T-helper 2 cell (primary cell): ENCODE measurements at regions not wholly inside any gene's neighbourhood (a gene's known extent, or its start where the extent isn't known, plus 50 kb on each side); places are given as distances from the start of the nearest gene placed in this dataset.

Experiments
- DNase-seq, 5 experiments: peaks; one replicate each; pipeline versions ENCODE4 v3.0.0 to v3.0.0-alpha.2; 2012 to 2022

DNA sequence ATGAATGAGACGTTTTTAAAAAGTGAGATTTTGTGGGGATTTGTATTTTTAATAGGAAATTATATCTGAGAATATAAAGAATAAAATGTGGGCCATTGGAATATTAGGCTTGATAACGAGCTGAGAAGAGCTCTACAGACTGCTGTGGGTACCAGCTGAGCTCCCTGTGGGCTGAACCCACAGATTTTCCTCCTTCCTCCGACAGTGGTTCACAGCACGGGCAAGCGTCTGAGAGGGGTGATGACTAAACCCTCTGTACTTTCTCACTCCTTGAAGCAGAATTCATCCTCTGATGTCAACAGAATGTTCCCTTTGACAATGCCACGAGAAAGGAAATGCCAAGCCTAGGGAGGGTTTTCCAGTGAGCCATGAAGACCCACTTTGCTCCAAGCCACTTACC lies 102.7 kb upstream of the AJAP1 start:
- no peak for DNase-seq

GRCh38 chr1:4553761-4554160 lies 100.6 kb upstream of the AJAP1 start:
- no peak for DNase-seq

GRCh38 chr1:4554271-4554865 lies 100.0 kb upstream of the AJAP1 start:
- DNase-seq: no peak

GRCh38 chr1:4557949-4558348 lies 96.5 kb upstream of the AJAP1 start:
- DNase-seq: no peak

DNA sequence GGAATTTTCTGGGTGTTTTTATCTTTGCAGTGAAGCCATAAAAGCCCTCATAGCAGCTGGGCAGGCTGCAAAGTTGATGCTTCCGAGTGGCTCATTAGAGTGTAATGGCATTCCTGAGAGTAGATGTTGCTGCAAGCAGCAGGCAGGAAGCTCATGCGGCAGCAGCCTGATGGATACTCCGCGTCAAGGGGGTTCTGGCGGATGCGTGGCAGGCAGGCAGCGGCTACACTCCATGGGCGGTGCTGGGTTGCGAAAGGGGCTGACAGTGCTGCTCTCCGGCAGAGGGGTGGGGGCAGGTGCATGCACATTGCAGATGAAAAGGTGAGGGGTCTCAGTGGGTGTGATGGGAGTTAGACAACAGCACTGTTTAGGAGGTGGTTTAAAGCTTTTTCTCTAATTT lies 93.2 kb upstream of the AJAP1 start:
- no peak for DNase-seq

DNA sequence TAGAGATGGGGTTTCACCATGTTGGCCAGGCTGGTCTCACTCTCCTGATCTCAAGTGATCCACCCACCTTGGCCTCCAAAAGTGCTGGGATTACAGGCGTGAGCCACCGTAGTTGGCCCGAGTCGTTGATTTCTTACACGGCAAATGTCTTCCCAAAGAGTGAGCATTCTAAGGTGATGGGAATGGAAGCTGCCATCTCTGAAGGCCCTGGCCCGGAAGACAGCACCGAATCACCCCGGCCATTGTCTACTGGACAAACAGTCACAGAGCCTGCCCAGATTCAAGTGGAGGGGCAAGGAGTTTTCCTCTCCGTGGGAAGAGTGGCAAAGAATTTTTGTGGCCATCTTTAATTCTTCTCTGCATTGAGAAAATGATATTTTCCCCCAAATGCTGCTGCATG lies 92.1 kb upstream of the AJAP1 start:
- no peak for DNase-seq

DNA sequence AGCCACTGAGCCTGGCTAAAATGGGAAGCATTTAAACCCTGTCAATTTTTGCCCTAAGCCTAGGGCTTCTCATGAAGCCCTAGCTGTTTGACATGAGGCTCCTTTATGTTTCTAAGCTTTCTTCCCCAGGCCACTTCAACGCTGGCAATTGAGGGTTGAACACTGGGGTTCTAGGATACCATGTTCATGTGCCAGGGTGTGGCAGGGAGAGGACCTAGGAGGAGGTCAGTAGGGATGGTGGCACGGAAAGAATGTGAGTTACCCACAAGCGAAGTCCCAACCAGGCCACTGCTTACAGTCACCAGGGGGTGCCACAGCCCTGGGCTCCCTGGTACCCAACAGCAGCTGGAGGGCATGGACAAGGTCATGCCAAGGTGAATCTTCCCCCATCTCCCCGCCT lies 90.8 kb upstream of the AJAP1 start:
- DNase-seq: no peak

DNA sequence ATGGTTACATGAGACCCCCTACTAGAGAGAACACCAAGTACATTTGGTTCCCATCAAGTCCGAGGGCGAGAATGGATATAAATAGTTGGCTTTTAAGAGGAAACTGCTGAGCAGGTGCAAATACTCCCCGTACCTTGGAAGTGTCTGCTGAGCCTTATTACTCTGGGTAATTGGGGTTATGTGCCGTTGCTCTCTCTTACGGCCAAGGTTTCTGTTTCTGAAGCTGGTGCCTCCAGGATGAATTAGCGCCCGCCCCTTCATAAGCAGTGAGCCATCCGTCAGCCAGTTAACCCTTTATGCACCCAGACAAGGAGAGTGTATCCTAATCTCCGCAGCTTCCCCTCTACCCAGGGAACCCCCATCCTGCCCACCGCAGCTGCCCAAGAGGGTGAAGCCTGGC lies 90.4 kb upstream of the AJAP1 start:
- no peak for DNase-seq

DNA sequence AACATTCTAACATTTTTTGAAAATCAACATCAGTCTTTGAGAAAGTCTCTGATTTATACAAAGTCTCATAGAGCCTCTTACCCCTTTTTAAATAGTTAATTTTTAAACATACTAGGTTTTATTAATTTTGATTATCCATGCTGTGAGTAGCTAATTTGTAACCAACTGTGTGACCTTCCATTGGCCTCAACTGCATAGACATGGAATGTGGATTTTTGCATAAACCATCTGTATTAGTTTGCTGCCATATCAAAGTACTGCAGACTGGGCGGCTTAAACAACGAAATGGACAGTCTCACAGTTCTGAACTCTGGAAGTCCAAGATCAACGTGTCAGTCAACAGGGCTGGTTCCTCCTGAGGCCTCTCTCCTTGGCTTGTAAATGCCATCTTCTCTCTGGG lies 89.2 kb upstream of the AJAP1 start:
- DNase-seq: no peak

DNA sequence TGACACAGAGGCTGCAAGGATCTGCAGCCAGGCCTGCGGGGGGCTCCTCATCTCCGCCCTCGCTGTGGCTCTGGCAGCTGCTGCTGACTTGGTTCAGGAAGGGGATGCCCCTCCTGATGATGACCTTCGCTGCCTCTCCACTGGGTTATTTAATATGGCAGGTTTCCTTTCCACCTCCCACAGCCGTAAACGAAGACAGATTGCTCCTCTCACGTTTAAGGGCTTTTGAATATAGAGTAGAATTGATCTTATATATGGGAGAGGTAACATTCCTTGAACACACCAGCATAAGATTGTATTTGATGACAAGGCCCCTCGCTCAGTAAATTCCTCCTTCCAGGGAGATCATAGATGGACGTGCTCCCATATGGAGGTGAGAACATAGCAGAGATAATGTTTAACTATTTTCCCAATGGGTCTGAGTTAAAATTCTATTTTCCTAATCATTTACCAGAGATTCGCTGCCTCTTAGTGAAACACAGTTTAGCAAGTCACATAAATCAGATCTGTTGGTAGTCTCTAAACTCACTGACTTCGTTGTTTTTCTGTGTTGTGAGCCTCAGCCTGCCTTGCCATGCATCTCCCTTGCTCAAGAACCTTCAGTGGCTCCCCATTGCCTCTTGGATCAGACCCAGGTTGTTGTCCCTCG lies 88.5 kb upstream of the AJAP1 start:
- no peak for DNase-seq

GRCh38 chr1:4571263-4571662 lies 83.1 kb upstream of the AJAP1 start:
- DNase-seq: no peak

DNA sequence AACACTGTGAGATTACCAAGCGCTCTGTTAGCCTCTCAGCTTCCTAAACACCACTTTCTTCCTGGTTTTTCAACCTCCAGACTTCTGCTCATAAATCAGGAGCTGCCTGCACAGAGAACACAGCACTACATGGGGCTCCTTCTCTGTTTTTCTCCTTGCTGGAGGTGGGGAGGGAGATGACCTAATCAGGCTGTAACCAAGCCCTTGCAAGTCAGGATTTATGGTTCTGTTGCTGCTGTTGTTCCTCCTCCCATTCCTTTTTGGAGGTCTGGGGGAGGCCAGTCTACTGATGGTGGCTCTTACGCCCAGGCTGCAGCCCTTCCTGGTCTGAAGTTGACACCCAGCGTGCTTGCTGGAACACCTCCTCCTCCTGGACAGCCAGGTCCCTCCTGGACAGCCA lies 80.9 kb upstream of the AJAP1 start:
- no peak for DNase-seq

DNA sequence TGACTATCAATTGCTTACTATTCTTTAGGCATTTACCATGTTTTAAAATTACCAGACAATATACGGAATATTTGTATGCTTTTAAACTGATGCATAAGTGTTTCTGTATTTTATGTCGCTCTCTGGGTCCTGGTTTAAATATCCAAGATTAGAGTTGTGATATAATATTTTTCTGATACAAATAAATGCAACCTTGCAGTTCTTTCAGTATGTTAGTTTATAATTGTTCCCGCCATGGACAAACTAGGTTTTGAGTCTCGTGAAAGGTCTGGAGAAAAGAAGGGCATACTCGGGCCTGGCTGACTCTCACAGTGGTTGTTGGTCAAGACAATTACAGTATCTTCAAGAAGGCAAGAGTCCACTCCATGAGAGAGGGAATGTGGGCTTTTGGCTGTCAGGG lies 72.6 kb upstream of the AJAP1 start:
- no peak for DNase-seq

DNA sequence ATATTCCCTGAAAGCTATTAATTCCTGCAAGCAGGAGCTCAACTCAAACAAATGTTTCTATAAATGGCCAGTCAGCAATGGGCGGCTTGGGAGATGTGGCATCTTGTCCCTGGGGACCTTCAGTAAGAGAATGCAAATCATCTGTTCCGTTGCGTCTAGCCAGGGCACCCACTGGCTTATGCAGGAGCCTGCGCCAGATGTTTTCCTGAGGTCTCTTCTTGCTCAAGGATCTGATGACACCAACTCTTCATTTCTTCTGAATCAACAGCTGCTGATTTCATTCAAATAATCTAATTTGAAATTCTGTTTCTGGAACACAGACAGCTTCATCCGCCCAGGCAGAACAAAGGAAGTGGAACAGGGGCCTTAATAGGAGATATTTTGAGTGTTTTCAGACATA lies 70.0 kb upstream of the AJAP1 start:
- no peak for DNase-seq

- peak in 3 of 5 experiments; percentile 9 to 24 (median 10) for DNase-seq
Measured at GRCh38 chr1:4585216-4585615, 69.2 kb upstream of the AJAP1 start.

DNA sequence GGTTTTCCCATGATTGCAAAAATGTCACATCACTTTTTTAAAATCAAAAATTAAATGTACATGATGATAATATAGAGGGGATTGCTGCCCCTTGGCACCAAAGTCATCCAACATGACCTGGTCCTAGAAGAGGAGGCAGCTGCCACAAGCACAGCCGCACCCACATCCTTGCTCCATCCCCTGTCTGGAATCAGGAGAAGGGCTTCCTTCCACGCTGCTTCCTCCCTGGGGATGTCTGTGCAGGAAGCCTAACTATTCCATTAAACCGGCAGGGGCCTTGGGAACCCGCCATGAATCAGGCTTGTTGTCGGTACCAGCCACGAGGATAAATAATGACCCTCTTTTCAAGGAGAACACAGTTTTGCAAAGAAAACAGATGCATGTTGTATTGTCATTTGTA lies 68.7 kb upstream of the AJAP1 start:
- no peak for DNase-seq

DNA sequence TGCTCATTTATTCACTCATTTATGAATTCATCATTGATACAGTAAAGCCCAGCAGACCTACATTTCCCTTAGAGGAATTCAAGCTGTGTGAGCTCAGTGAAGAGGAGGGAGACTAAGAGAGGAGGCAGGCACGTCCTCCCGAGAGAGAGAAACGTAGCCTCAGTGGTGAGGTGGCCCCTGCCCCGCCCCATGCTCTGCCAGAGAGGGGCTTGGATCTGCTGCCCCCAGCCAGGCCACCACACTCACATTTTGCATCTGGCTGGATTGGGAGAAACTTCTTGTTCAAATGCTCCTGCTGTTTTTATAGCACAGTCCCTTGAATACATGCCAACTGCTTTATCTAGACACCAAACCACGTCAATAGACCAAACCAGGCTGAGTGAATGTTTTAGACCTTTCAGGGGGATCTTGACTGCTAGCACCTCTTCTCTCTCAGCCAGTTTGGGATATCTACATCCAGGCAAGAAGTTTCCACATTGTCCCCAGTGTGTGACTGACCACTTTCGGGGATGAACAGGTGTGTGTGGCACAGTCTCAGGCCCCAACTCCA lies 67.7 kb upstream of the AJAP1 start:
- no peak for DNase-seq

- DNase-seq: no peak
Measured at GRCh38 chr1:4587721-4588120, 66.7 kb upstream of the AJAP1 start.

- DNase-seq: no peak
Measured at GRCh38 chr1:4590756-4591155, 63.7 kb upstream of the AJAP1 start.

DNA sequence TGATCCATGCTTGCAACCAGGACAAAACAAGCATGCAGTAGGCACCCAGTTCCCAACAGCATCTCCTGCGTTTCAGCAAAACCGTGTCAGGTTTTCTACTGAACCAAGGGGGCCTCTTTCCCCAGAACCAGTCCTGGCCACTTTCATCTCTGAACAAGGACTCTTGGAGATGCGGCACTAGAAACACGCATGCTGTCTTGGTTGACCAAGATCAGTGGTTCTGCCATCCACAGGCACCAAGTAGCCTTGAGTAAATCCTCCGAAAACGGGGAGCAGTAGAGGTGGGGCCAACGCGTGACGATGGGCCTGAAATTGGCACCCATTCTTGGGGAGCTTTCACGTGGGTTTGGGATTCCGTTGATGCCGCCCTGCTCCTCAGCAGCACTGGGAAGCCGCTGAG lies 62.5 kb upstream of the AJAP1 start:
- DNase-seq: no peak

DNA sequence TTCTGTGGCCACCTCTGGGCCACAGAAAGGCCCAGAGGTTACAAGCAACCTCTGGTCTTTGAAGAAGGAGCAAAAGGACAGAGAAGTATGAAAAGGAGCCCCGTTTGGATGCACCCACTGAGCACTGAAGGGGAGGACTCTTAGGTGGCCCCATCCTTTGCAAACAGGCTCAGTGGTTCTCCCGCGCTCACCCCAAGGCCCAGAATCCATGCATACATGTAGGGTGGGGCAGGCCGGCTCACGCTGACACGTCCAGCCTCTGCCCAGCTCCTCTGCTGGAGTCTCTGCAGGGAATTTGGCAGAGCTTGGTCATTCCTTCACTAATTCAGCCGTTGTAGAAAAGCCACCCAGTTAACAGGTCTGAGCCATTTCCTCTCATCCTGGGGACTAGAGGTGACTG lies 61.3 kb upstream of the AJAP1 start:
- no peak for DNase-seq

- no peak for DNase-seq
Measured at GRCh38 chr1:4594286-4594991, 60.0 kb upstream of the AJAP1 start.

- no peak for DNase-seq
Measured at GRCh38 chr1:4595341-4596225, 58.8 kb upstream of the AJAP1 start.
